ENCODE measurements at regions not wholly inside any gene's neighbourhood (a gene's known extent, or its start where the extent isn't known, plus 50 kb on each side); places are given as distances from the start of the nearest gene placed in this dataset.

- no peak for TF ChIP-seq CTCF (IDR thresholded peaks at IDR 0.05; ENCODE audit: control insufficient read depth, insufficient read depth, low read depth, low read length, missing control alignments)
- peak; percentile 79 for DNase-seq (ENCODE audit: low read depth)
- H3K4me3 ChIP-seq (ENCODE audit: control insufficient read depth, low read depth, low read length): no peak overlapping the region
Observed at GRCh38 chr12:93163260-93164036, 214.3 kb upstream of the NUDT4 start.

- no peak for DNase-seq (ENCODE audit: low read depth)
- no peak overlapping the region for H3K4me3 ChIP-seq (ENCODE audit: control insufficient read depth, low read depth, low read length)
- no peak for TF ChIP-seq CTCF (IDR thresholded peaks at IDR 0.05; ENCODE audit: control insufficient read depth, insufficient read depth, low read depth, low read length, missing control alignments)
Observed at GRCh38 chr12:93164103-93164880, 213.4 kb upstream of the NUDT4 start.

- H3K4me3 ChIP-seq (ENCODE audit: control insufficient read depth, low read depth, low read length): no peak overlapping the region
- DNase-seq (ENCODE audit: low read depth): no peak
- no peak for TF ChIP-seq CTCF (IDR thresholded peaks at IDR 0.05; ENCODE audit: control insufficient read depth, insufficient read depth, low read depth, low read length, missing control alignments)
Observed at GRCh38 chr12:93165384-93165932, 212.3 kb upstream of the NUDT4 start.

- no peak overlapping the region for H3K4me3 ChIP-seq (ENCODE audit: control insufficient read depth, low read depth, low read length)
- TF ChIP-seq CTCF (IDR thresholded peaks at IDR 0.05; ENCODE audit: control insufficient read depth, insufficient read depth, low read depth, low read length, missing control alignments): no peak
- DNase-seq (ENCODE audit: low read depth): no peak
Observed at GRCh38 chr12:93166541-93167307, 211.0 kb upstream of the NUDT4 start.

- DNase-seq (ENCODE audit: low read depth): no peak
- no peak for TF ChIP-seq CTCF (IDR thresholded peaks at IDR 0.05; ENCODE audit: control insufficient read depth, insufficient read depth, low read depth, low read length, missing control alignments)
- no peak overlapping the region for H3K4me3 ChIP-seq (ENCODE audit: control insufficient read depth, low read depth, low read length)
Observed at GRCh38 chr12:93167331-93167730, 210.4 kb upstream of the NUDT4 start.

- peak overlapping the region; percentile 36 for H3K4me3 ChIP-seq (ENCODE audit: control insufficient read depth, low read depth, low read length)
- no peak for TF ChIP-seq CTCF (IDR thresholded peaks at IDR 0.05; ENCODE audit: control insufficient read depth, insufficient read depth, low read depth, low read length, missing control alignments)
- no peak for DNase-seq (ENCODE audit: low read depth)
Observed at GRCh38 chr12:93167841-93168492, 209.8 kb upstream of the NUDT4 start.
